ENCODE measurements at regions not wholly inside any gene's neighbourhood (a gene's known extent, or its start where the extent isn't known, plus 50 kb on each side); places are given as distances from the start of the nearest gene placed in this dataset.
"Not testable (repeated sequence)": the region's sequence is repeated elsewhere in the genome, so short reads cannot be mapped to it uniquely, and the experiment has no call there.

GRCh38 chr10:4162571-4163286 is 377.7 kb upstream of the KLF6 start:
- DNase-seq = no peak

- no peak for DNase-seq
Observed at GRCh38 chr10:4159173-4159572, 374.2 kb upstream of the KLF6 start.

- DNase-seq = no peak
Observed at GRCh38 chr10:4154191-4154715, 369.2 kb upstream of the KLF6 start.

DNA sequence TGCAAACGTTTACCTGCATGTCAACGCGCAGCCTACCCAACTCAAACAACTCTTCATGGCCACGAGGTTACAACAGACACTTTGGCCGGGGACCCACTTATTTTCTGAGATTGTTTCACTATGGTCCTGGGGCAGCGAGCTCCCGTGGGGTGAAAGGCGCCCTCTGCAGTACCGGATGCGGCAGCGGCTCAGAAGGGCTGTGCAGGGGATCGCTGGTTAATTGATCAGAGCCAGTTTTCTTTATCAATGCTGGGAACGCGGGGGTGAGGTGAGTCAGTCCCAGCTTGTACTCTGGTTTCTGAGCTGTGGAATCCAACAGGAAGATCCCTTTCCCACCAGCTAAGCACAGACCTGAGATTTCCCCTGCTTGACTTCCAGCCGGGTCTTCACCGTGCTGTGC is 366.5 kb upstream of the KLF6 start:
- DNase-seq = no peak

GRCh38 chr10:4150676-4151075 is 365.7 kb upstream of the KLF6 start:
- DNase-seq = no peak

- not testable (repeated sequence) for DNase-seq
Observed at GRCh38 chr10:4149460-4149859, 364.5 kb upstream of the KLF6 start.

DNA sequence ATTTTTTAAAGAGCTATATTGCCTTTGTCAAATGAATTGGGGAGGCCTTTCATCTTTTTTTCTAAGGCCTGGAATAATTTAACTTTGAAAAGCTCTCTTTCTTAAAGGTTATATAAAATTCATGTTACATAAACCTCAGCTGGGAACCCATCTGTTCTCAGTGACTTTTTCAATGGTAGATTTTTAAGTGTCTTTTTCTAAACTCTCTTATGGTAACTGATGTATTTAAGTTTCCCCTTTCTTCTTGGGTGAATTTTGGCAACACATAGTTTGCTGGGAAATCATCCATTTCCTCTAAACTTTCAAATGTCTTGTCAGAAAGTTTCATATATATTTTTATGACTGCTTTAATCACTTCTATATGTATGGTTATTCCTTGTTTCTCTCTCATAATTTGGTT is 362.2 kb upstream of the KLF6 start:
- DNase-seq = no peak

GRCh38 chr10:4144817-4145216 is 359.8 kb upstream of the KLF6 start:
- DNase-seq = no peak

GRCh38 chr10:4141471-4141870 is 356.5 kb upstream of the KLF6 start:
- DNase-seq = no peak

- no peak for DNase-seq
Observed at GRCh38 chr10:4138146-4138721, 353.2 kb upstream of the KLF6 start.

GRCh38 chr10:4137299-4137698 is 352.3 kb upstream of the KLF6 start:
- no peak for DNase-seq

- no peak for DNase-seq
Observed at GRCh38 chr10:4136121-4136520, 351.1 kb upstream of the KLF6 start.

DNA sequence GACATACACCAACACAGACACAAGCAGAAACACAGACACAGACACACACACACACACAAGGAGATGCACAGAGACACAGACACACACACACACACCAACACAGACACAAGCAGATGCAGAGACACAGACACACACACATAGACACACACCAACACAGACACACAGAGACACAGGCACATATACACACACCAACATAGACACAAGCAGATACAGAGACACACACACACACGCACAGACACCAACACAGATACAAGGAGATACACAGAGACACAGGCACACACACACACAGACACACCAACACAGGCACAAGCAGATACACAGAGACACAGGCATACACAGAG is 347.2 kb upstream of the KLF6 start:
- no peak for DNase-seq

DNA sequence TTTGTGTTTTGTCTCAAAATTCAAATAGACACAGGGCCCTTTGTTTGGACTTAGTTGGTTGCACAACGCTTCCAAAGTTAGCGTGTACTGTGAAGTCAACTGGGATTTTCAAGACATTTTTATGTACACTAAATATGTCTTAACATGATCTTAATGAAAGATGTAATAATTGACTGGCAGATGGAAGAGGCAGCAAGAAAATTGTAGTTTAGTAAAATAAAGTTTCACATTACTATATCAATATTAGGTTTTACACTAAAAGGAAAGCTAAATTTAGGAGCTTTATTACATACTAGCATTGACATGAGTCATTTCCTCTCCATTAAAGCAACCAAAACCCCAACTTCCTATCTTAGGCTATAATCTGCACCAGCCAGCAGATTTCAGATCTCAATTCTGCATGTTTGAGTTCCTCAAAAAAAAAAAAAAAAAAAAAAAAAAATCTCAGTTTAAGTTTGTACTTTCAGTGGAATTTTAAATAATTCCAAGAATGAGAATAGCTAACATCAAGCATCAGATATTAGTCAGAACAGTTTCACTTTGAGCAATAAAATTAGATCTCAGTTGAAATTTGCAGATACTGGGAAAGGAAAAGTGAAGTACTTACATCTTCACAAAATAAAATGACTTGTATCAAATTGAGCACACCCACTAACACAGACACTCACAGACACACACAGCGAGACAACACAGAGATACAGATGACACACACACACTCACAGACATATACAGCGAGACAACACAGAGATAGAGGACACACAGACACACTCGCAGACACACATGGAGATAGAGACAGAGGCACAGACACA is 346.6 kb upstream of the KLF6 start:
- no peak for DNase-seq

- DNase-seq = no peak
Observed at GRCh38 chr10:4130685-4131084, 345.7 kb upstream of the KLF6 start.

GRCh38 chr10:4129866-4130477 is 345.0 kb upstream of the KLF6 start:
- no peak for DNase-seq

DNA sequence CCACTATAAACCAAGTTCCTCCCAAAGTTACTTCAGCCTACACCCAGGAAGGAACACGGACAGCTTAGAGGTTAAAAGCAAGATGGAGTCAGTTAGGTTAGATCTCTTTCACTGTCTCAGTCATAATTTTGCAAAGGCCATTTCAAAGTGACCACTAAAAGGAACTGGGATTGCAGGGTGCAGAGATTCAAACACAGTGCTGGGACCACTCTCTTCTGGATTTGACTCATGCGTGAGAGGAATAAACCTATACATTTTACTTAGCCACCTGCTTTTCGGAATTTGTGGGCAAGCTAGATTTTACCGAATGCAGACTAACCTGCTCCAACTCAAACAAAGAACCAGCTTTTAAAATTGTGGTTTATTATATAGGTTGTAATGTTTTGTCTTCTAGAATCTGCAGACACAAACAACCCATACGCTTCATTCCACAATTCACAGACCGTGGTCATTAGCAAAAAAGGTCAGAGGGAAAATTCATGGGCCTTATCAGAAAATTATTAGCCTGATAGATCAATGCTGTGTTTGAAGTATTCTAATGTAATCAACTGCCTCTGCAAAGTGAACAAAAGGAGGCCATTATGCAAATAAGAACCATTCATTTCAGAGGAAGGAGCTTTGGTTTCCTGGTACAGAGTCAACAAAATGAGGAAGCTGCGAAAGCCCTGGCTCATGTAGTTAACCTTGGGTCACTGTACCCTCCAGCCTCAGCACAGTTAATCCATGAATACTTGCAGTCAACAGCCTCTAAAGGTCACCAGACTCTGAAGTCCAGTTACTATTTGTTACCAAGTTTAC is 342.7 kb upstream of the KLF6 start:
- no peak for DNase-seq

GRCh38 chr10:4125776-4126175 is 340.8 kb upstream of the KLF6 start:
- no peak for DNase-seq

GRCh38 chr10:4121502-4122380 is 336.7 kb upstream of the KLF6 start:
- no peak for DNase-seq

GRCh38 chr10:4120096-4120853 is 335.3 kb upstream of the KLF6 start:
- DNase-seq = no peak

Measured in right lung (tissue), 2 donors.